HCT116 (cell line): ENCODE measurements at regions not wholly inside any gene's neighbourhood (a gene's known extent, or its start where the extent isn't known, plus 50 kb on each side); places are given as distances from the start of the nearest gene placed in this dataset.
"Not testable (repeated sequence)": the region's sequence is repeated elsewhere in the genome, so short reads cannot be mapped to it uniquely, and the experiment has no call there.

ENCODE experiments used
- ATAC-seq: fragments of 200-7000 bp; cut with Tn5 transposase; 2 replicates; pipeline ENCODE4 v1.9.1; 2020; ENCODE audit warnings: mild to moderate bottlenecking, moderate library complexity
- BruUV-seq: library from RNA; stranded (reverse); fragments of 400-500 nt; replicated peaks from 2 replicates; lab custom pipeline; 2021; lab: Mats Ljungman, UMichigan
- CTCF ChIA-PET: fragments of 300-600 bp; sonication (Branson Sonifier 250); formaldehyde crosslinking; loops from one replicate; lab custom pipeline; 2021; ENCODE audit warnings: antibody characterized with exemption; lab: Charles Lee
- POLR2A ChIA-PET: fragments of 300-600, 350-600 bp; sonication (Branson Sonifier 250); formaldehyde crosslinking; loops from one replicate; lab custom pipeline; 2021; ENCODE audit warnings: antibody characterized with exemption; lab: Charles Lee
- RAD21 ChIA-PET, 2 experiments: fragments of 300-600 bp; sonication (Branson Sonifier 250); formaldehyde crosslinking; loops; one replicate each; lab custom pipeline; 2023; ENCODE audit warnings: low total read pairs in 2 of 2; ENCODE audit not compliant: uncharacterized antibody in 2 of 2, unreplicated experiment in 2 of 2, low non-redundant PET in 1 of 2; lab: Charles Lee
- DNase-seq: peaks from one replicate; pipeline ENCODE4 v3.0.0-alpha.2; 2010; ENCODE audit warnings: low read depth, low spot score
- H2AFZ ChIP-seq: fragments of 200-600 bp; shearing (Covaris generic), sonication (generic); 2 replicates; pipeline ENCODE4 v1.6.1; 2017; ENCODE audit warnings: low read depth, mixed run types, mixed read lengths, antibody characterized with exemption, low read length; ENCODE audit not compliant: poor library complexity, severe bottlenecking
- H3K27ac ChIP-seq: 2 replicates; pipeline ENCODE4 v1.5.1; 2012; ENCODE audit warnings: low read depth, low read length
- H3K27me3 ChIP-seq: fragments of 200-600 bp; sonication (generic); 2 replicates; pipeline ENCODE4 v1.6.1; 2016; ENCODE audit warnings: mixed run types, low read length, mixed read lengths; ENCODE audit not compliant: insufficient read depth
- H3K36me3 ChIP-seq, 2 experiments: fragments of 200-500 bp in 1 of 2; fragments of 200-600 bp in 1 of 2; sonication (Bioruptor generic) in 1 of 2; sonication (generic) in 1 of 2; 2 replicates each; pipeline versions ENCODE4 v1.5.1 to v1.6.1; 2014 to 2016; ENCODE audit warnings: low read length in 2 of 2, inconsistent platforms in 1 of 2, mixed read lengths in 1 of 2, mixed run types in 1 of 2; ENCODE audit not compliant: insufficient read depth in 2 of 2, control insufficient read depth in 1 of 2
- H3K4me1 ChIP-seq, 2 experiments: fragments of 200-600 bp in 1 of 2; sonication (generic) in 1 of 2; 2 replicates each; pipeline versions ENCODE4 v1.5.1 to v1.6.1; 2012 to 2017; ENCODE audit warnings: low read length in 2 of 2, inconsistent platforms in 1 of 2, mild to moderate bottlenecking in 1 of 2, mixed read lengths in 1 of 2, mixed run types in 1 of 2, moderate library complexity in 1 of 2; ENCODE audit not compliant: insufficient read depth in 2 of 2, control insufficient read depth in 1 of 2
- H3K4me2 ChIP-seq: fragments of 200-600 bp; sonication (generic); 2 replicates; pipeline ENCODE4 v1.6.1; 2017; ENCODE audit warnings: mixed run types, low read length, mixed read lengths
- H3K4me3 ChIP-seq, 2 experiments: fragments of 200-600 bp in 1 of 2; sonication (generic) in 1 of 2; replicated peaks in 1 of 2; 2 replicates each; pipeline ENCODE4 v1.5.1; 2011 to 2016; ENCODE audit warnings: low read length in 2 of 2, control low read depth in 1 of 2, low read depth in 1 of 2, mild to moderate bottlenecking in 1 of 2, mixed read lengths in 1 of 2, mixed run types in 1 of 2
- H3K79me2 ChIP-seq: fragments of 200-600 bp; sonication (generic); 2 replicates; pipeline ENCODE4 v1.6.1; 2017; ENCODE audit warnings: mild to moderate bottlenecking, mixed run types, low read length, moderate library complexity, mixed read lengths; ENCODE audit not compliant: insufficient read depth
- H3K9ac ChIP-seq: fragments of 200-600 bp; sonication (generic); 2 replicates; pipeline ENCODE4 v1.6.1; 2016; ENCODE audit warnings: low read length, mixed read lengths
- H3K9me2 ChIP-seq: fragments of 200-600 bp; sonication (generic), shearing (Covaris generic); 2 replicates; pipeline ENCODE4 v1.6.1; 2017; ENCODE audit warnings: mixed run types, mild to moderate bottlenecking, moderate library complexity; ENCODE audit not compliant: insufficient read depth
- H3K9me3 ChIP-seq, 2 experiments: fragments of 200-500 bp in 1 of 2; fragments of 200-600 bp in 1 of 2; sonication (Bioruptor generic) in 1 of 2; sonication (generic) in 1 of 2; 2 replicates each; pipeline ENCODE4 v1.6.1; 2014 to 2017; ENCODE audit warnings: low read length in 2 of 2, mixed read lengths in 2 of 2, inconsistent platforms in 1 of 2, low read depth in 1 of 2, mild to moderate bottlenecking in 1 of 2, mixed run types in 1 of 2, moderate library complexity in 1 of 2; ENCODE audit not compliant: control insufficient read depth in 1 of 2, insufficient read depth in 1 of 2
- H4K20me1 ChIP-seq: fragments of 200-600 bp; sonication (generic), shearing (Covaris generic); 2 replicates; pipeline ENCODE4 v1.6.1; 2017; ENCODE audit warnings: mixed run types, mild to moderate bottlenecking, moderate library complexity; ENCODE audit not compliant: insufficient read depth
- intact Hi-C: fragments of 100-400 bp; cut with micrococcal nuclease; formaldehyde crosslinking; loops from 2 replicates; pipeline ENCODE4 v1.10.0; 2022

DNA sequence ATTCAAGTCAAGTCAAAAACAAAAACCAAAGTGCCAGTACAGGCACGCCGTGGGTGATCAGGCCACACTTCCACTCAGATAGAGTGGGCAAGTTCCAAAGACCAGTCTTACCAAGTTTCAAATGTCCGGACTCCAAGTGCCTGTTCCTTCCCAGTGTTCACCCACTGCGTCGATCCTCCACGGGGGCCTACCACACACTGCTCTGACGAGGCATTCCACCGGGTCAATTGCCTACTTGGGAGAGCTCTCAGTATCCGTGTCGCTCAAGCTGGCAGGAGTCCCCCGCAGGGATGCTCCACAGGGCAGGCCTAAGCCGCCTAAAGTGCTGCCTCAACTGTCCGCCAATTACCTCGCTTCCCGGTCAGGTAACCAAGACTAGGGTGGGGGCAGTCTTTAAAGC is 132.3 kb upstream of the CCZ1B start:
- H3K9me2 ChIP-seq, intact Hi-C loops, H3K27me3 ChIP-seq, BruUV-seq, H3K79me2 ChIP-seq, H3K27ac ChIP-seq, H4K20me1 ChIP-seq, CTCF ChIA-PET, ATAC-seq, H2AFZ ChIP-seq, H3K4me3 ChIP-seq, DNase-seq, H3K4me2 ChIP-seq, POLR2A ChIA-PET, H3K4me1 ChIP-seq, H3K9me3 ChIP-seq, RAD21 ChIA-PET, H3K9ac ChIP-seq, H3K36me3 ChIP-seq: not testable (repeated sequence)

GRCh38 chr7:6959942-6960341 is 133.9 kb upstream of the CCZ1B start:
- RAD21 ChIA-PET: not testable (repeated sequence)
- intact Hi-C loops: loop anchor here (10.0 kb wide), 1 partner anchor 145 kb away; no protein-coding TSS in a partner anchor

DNA sequence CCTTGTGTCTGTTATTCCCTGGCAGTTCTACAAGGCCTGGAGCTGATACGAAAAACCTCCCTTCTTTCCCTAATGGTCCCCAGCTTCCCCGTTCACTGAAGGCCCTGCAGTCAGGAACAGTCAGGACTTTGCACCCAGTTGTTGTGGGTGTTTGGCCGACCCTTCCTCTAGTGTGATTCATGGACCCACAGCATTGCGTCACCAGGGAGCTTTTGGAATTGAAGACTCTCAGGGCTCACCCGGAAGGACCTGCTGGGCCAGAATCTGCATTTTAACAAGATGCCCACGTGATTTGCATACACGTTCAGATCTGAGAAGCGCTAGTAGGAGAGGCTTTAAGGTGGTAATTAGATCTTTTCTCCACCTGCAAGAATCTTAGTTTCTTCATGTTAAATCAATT is 136.8 kb upstream of the CCZ1B start:
- H3K4me1 ChIP-seq, POLR2A ChIA-PET, RAD21 ChIA-PET, H2AFZ ChIP-seq, H3K9me2 ChIP-seq, H3K4me2 ChIP-seq, H3K4me3 ChIP-seq, H3K9me3 ChIP-seq, H3K27me3 ChIP-seq, H3K27ac ChIP-seq, H3K79me2 ChIP-seq, CTCF ChIA-PET, H3K36me3 ChIP-seq, DNase-seq, BruUV-seq, ATAC-seq, H4K20me1 ChIP-seq, H3K9ac ChIP-seq: not testable (repeated sequence)
- intact Hi-C loops: loop anchor here (10.0 kb wide), 1 partner anchor 142 kb away; no protein-coding TSS in a partner anchor

More at GRCh38 chr7:6959942-6960341, 133.9 kb upstream of the CCZ1B start:
- H3K4me1 ChIP-seq, H3K79me2 ChIP-seq, H3K4me3 ChIP-seq, POLR2A ChIA-PET, H3K4me2 ChIP-seq, H3K9me3 ChIP-seq, H3K9me2 ChIP-seq, H3K36me3 ChIP-seq, H2AFZ ChIP-seq, DNase-seq, H4K20me1 ChIP-seq, ATAC-seq, H3K9ac ChIP-seq, H3K27me3 ChIP-seq, BruUV-seq, CTCF ChIA-PET, H3K27ac ChIP-seq: not testable (repeated sequence)
